ENCODE measurements at regions not wholly inside any gene's neighbourhood (a gene's known extent, or its start where the extent isn't known, plus 50 kb on each side); places are given as distances from the start of the nearest gene placed in this dataset.

GRCh38 chr1:55726994-55727393 is 511.8 kb upstream of the USP24 start:
- TF ChIP-seq, protein P1, sequence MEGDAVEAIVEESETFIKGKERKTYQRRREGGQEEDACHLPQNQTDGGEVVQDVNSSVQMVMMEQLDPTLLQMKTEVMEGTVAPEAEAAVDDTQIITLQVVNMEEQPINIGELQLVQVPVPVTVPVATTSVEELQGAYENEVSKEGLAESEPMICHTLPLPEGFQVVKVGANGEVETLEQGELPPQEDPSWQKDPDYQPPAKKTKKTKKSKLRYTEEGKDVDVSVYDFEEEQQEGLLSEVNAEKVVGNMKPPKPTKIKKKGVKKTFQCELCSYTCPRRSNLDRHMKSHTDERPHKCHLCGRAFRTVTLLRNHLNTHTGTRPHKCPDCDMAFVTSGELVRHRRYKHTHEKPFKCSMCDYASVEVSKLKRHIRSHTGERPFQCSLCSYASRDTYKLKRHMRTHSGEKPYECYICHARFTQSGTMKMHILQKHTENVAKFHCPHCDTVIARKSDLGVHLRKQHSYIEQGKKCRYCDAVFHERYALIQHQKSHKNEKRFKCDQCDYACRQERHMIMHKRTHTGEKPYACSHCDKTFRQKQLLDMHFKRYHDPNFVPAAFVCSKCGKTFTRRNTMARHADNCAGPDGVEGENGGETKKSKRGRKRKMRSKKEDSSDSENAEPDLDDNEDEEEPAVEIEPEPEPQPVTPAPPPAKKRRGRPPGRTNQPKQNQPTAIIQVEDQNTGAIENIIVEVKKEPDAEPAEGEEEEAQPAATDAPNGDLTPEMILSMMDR (IDR thresholded peaks at IDR 0.05; ENCODE audit: control extremely low read depth in 1 of 3, insufficient read depth in 1 of 3, low read depth in 1 of 3, low read length in 3 of 3): no peak
- TF ChIP-seq EZH2 (IDR thresholded peaks at IDR 0.05; ENCODE audit: low read depth, low read length, severe bottlenecking) (no peak), HDAC2 (IDR thresholded peaks at IDR 0.05; ENCODE audit: borderline replicate concordance in 1 of 2, low read depth in 2 of 2, low read length in 2 of 2) (no peak), CHD2 (IDR thresholded peaks at IDR 0.05; ENCODE audit: low read length) (no peak)
- TF ChIP-seq, protein P2, sequence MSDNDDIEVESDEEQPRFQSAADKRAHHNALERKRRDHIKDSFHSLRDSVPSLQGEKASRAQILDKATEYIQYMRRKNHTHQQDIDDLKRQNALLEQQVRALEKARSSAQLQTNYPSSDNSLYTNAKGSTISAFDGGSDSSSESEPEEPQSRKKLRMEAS (IDR thresholded peaks at IDR 0.05): no peak
